ENCODE measurements at regions not wholly inside any gene's neighbourhood (a gene's known extent, or its start where the extent isn't known, plus 50 kb on each side); places are given as distances from the start of the nearest gene placed in this dataset.
"Not testable (repeated sequence)": the region's sequence is repeated elsewhere in the genome, so short reads cannot be mapped to it uniquely, and the experiment has no call there.

DNA sequence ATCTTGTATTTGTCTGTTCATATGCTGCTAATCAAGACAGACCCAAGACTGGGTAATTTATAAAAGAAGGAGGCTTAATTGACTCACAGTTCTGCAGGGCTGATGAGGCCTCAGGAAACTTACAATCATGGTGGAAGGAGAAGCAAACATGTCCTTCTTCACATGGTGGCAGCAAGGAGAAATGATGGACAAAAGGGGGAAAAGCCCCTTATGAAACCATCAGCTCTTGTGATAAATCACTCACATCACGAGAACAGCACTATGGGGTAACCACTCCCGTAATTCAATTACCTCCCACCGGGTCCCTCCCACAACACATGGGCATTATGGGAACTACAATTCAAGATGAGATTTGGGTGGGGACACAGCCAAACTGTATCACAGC lies 117.0 kb downstream of the TTC6 start:
- DNase-seq (ENCODE audit: low spot score): not testable (repeated sequence)

- DNase-seq (ENCODE audit: low spot score): no peak
Measured at GRCh38 chr14:37712976-37713431, 117.6 kb downstream of the TTC6 start.

DNA sequence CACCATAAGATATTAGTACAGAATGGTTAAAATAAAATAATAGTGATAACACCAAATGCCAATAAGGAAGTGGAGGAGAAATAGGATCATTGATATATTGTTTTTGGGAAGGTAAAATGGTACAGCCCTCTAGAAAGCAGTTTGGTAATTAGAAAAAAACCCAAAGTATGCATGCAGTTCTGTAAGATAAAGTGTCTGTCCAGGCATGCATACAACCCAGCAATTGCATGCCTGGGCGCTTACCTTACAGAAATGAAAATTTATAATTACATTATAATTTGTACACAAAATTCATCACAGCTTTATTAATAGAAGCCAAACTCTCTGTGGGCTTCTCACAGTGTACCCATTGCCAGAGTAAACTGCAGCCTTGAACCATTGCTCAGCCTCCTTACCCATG lies 124.7 kb downstream of the TTC6 start:
- no peak for DNase-seq (ENCODE audit: low spot score)

DNA sequence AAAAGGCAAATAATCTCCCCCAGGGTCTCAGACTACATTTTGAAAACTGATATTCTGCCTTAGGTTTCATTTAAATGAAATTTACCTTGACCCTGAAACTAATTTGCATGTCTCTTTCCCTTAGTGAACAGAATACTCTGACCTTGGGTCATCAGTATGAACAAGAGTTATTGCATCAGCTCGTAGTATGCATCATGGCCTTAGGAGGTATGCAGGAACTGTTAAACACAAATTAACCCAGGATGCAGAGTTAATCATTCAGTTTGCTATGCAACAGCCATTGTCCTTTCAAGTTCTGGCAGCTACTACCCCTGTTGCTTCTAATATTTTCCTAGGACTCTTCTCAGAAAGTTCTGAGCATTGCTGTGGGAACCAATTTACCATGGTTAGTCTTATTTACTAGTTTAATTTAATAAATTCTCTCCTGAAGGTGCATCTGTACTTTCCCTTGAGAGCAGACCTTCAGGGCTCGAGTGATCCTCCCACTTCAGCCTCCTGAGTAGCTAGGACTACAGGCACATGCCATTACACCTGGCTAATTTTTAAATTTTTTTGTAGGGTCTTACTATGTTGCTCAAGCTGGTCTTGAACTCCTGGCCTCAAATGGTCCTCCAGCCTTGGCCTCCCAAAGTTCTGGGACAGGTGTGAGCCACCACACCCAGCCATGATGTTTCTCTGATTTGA lies 126.7 kb downstream of the TTC6 start:
- no peak for DNase-seq (ENCODE audit: low spot score)

- DNase-seq (ENCODE audit: low spot score): no peak
Measured at GRCh38 chr14:37723515-37723914, 128.1 kb downstream of the TTC6 start.

DNA sequence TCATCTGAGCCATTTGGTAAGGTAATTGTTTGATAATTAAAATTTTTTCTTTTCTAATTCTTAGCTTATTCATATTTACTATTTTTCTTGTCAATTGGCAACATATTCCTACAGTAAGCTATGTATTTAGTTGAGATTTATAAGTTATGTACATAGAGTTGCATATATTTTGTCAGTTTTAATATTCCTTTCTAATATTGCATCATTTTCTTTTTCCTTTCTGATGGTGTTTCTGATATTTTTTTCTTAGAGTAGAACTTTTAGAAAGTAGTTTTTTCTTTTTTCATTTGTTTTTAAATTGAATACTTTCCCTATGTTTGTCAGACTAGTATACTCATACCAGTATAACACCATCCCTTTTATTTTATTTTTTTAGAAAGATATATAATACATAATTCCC lies 131.3 kb downstream of the TTC6 start:
- DNase-seq (ENCODE audit: low spot score): no peak

DNA sequence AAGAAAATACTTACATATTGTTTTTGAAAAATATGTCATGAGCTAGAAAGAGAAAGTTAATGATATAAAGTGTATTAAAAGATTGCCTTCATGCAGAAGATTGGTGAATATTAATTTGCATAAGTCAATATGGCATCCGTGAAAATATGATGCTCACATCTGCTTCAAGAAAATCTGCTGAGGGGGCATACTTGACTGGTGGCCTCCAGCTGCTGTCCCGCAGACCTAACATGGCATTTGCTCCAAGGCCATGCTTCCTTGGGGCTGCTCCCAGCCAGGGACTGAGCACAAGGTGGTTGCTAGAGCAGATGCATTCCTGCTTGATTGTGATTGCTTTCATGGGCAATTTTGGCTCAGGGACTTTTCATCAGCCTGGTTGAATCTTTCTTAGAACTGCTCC lies 133.8 kb downstream of the TTC6 start:
- DNase-seq (ENCODE audit: low spot score): no peak

- DNase-seq (ENCODE audit: low spot score): no peak
Measured at GRCh38 chr14:37731094-37731493, 135.7 kb downstream of the TTC6 start.

DNA sequence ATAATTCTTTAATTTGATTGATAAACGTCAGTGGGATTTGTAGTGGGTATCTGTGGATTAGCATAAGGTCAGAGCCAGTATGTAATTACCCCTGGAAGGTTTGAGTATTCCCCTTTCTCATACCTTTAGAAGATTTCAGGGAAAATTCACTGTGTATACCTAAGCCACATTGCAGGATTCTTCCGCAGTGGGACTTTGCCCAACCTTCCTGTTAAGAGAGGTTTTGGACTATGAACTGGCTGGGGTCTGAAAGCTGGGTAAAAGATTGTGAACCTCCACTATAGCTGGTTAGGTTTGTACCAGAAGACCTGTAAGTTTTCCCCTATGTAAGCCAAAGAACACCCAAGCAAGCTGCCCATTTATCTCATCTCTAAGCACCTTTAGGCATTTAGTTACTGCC lies 150.2 kb downstream of the TTC6 start:
- no peak for DNase-seq (ENCODE audit: low spot score)

DNA sequence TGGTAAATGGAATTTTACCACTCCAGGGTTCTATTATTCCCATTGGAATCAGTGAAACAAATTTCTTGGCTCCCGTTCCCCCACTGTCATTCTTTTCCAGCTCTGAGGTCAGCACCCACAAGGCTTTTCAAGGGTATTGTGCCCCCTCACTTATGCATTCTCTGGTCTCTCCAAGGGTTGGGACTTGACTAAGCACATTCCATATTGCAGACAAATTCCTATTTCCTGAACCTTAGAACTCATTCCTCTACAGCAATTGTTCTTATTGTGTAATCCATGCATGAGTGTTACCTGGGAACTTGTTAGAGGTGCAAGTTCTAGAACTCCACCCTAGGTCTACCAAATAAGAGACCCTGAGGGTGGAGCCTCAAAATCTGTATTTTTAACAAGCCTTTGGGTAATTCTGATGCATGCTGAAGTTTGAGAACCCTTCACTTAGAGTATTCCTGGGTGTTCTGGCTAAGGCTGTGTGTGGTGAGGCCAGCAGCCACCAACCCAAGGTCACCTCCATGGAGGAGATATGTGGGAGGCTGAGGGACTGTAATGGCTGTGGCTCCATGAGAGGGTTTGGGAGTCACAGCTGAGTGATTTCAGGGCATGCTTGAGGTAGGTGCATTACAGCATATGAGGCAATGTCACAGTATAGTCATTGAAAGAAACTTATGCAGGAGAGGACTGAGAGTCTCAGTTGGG lies 150.9 kb downstream of the TTC6 start:
- no peak for DNase-seq (ENCODE audit: low spot score)

DNA sequence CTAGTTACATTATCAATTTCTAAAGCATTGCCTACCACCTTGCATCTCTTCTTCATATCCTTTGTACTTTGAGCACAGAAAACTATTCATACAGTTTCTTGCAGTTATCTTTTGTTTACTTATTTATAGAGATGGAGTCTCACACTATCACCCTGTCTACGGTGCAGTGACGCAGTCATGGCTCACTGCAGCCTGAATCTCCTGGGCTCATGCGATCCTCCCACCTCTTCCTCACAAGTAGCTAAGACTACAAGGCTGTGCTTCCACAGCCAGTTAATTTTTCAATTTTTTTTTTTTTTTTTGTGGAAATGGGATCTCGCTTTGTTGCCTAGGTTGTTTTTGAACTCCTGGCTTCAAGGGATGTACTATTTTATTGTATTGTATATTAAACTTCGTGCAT lies 158.0 kb downstream of the TTC6 start:
- DNase-seq (ENCODE audit: low spot score): no peak

DNA sequence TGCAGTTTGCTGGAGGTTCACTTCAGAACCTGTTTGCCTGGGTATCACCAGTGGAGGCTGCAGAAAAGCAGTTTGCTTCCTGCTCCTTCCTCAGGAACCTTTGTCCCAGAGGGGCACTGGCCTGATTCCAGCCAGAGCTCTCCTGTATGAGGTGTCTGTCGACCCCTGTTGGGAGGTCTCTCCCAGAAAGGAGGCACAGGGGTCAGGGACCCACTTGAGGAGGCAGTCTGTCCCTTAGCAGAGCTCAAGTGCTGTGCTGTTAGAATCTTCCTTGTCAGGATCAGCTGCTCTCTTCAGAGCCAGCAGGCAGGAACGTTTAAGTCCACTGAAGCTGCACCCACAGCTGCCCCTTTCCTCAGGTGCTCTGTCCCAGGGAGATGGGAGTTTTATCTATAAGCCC lies 164.8 kb downstream of the TTC6 start:
- not testable (repeated sequence) for DNase-seq (ENCODE audit: low spot score)

DNA sequence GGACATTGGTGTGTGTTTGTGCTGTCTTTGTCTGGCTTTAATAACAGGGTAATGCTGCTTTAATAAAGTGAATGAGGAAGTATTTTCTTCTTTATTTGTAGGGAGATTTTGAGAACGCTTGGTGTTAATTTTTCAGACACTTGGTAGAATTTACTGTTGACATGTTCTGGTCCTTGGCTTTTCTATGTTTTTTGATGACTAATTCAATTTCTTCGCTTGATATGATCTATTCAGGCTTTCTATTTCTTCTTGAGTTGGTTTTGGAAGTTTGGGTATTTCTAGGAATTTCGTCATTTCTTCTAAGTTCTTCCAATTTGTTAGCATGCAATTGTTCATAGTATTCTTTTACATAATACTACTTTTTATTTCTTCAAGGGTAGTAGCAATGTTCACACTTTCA lies 167.8 kb downstream of the TTC6 start:
- DNase-seq (ENCODE audit: low spot score): no peak

- not testable (repeated sequence) for DNase-seq (ENCODE audit: low spot score)
Measured at GRCh38 chr14:37772283-37772682, 176.9 kb downstream of the TTC6 start.

GRCh38 chr14:37776791-37777499 lies 181.5 kb downstream of the TTC6 start:
- no peak for DNase-seq (ENCODE audit: low spot score)

DNA sequence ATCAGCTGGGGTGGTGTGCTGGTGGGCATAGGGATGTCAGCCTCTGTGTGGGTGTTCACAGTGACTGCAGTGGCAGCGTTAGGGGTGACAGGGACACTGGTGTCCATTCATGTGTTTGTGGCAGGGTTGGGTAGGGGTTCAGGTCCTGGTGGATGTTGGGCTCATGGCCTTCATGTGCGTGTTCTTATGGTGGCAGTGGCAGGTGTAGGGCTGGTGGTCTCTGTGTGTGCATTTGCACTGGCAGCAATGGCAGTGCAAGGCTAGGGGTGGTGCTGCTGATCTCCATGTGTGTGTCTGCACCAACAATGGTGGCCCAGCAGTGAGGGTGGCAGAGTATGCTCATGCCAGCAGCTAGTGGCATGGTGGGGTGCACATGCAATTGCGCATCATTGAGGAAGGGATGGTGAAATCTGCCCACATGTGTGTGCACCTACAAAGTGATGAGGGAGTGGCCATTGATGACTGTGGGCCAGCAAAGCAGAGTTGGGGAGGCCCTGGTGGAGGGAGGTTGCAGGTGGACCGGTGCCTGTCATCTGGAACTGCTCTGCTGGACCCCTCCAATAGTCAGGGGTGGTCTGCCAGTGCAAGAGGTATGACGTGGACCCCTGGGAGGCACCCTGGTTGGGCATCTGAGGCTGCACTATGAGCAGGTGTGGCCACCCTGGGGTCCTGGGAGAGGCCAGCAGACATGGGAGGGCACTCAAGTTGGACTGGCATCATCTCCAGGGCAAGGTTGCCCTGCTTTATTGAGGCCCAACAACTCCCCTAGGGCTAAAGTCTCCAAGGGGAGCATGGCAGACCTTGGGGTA lies 182.9 kb downstream of the TTC6 start:
- DNase-seq (ENCODE audit: low spot score): no peak

GRCh38 chr14:37779480-37779879 lies 184.1 kb downstream of the TTC6 start:
- no peak for DNase-seq (ENCODE audit: low spot score)

GRCh38 chr14:37780731-37781130 lies 185.3 kb downstream of the TTC6 start:
- DNase-seq (ENCODE audit: low spot score): not testable (repeated sequence)

DNA sequence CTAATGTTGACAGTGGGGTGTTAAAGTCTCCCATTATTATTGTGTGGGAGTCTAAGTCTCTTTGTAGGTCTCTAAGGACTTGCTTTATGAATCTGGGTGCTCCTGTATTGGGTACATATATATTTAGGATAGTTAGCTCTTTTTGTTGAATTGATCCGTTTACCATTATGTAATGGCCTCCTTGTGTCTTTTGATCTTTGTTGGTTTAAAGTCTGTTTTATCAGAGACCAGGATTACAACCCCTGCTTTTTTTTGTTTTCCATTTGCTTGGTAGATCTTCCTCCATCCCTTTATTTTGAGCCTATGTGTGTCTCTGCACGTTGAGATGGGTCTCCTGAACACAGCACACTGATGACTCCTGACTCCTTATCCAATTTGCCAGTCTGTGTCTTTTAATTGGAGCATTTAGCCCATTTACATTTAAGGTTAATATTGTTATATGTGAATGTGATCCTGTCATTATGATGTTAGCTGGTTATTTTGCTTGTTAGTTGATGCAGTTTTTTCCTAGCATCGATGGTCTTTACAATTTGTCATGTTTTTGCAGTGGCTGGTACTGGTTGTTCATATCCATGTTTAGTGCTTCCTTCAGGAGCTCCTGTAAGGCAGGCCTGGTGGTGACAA lies 188.9 kb downstream of the TTC6 start:
- not testable (repeated sequence) for DNase-seq (ENCODE audit: low spot score)

- not testable (repeated sequence) for DNase-seq (ENCODE audit: low spot score)
Measured at GRCh38 chr14:37784827-37785223, 189.4 kb downstream of the TTC6 start.

DNA sequence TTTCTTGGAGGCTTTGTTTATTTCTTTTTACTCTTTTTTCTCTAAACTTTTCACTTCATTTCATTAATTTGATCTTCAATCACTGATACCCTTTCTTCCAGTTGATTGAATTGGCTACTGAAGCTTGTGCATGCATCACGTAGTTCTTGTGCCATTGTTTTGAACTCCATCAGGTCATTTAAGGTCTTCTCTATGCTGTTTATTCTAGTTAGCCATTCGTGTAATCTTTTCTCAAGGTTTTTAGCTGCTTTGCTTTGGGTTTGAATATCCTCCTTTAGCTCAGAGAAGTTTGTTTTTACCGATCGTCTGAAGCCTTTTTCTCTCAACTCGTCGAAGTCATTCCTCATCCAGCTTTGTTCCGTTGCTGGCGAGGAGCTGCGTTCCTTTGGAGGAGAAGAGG lies 189.9 kb downstream of the TTC6 start:
- DNase-seq (ENCODE audit: low spot score): not testable (repeated sequence)

- not testable (repeated sequence) for DNase-seq (ENCODE audit: low spot score)
Measured at GRCh38 chr14:37786114-37786625, 190.7 kb downstream of the TTC6 start.

Measured in hematopoietic multipotent progenitor cell treated with erythropoietin and hydrocortisone succinate and interleukin-3 and kit ligand, for 17 days (in vitro differentiated cells).